CD4-positive, alpha-beta T cell treated with Interferon gamma for 1 hour (primary cell): ENCODE measurements at regions not wholly inside any gene's neighbourhood (a gene's known extent, or its start where the extent isn't known, plus 50 kb on each side); places are given as distances from the start of the nearest gene placed in this dataset.

Experiments
- DNase-seq: peaks from one replicate; pipeline ENCODE4 v3.0.0-alpha.2; 2020

DNA sequence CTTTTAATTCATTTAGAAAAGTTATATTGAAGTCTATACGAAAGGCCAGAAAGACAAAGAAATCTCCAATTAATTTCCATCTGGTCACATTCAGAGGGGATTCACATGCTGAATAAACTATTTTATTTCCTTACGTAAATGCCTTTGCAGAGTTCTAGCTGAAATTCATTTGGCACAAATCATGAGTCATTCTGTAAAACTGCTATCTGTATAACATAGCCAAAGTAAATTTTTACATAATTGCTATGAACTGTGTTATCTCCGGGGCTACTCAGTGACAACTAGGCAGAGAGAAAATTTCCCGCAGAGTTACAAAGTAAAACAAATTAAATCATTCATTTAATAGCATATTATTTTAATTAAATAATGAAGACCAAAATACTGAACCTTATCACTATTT lies 463.2 kb upstream of the ADAMTS16 start:
- DNase-seq = no peak

DNA sequence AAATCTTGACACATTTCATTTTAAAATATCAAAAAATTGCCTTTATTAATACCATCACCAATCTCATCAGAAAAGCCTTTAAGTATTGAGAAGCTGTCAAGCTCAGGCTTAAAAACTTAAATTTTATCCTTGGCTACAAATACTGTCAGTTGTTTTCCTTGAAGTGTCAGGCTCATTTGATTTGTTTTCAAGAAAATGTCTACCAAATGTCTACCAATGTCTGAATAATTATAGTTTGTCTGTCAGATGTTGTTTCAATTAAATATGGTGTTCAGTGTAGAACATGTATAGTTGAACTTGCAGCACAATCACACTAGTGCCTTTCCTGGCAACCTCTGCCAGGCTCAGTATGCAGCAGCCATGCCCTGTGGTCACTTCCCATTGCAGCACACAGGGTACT lies 455.2 kb upstream of the ADAMTS16 start:
- no peak for DNase-seq

DNA sequence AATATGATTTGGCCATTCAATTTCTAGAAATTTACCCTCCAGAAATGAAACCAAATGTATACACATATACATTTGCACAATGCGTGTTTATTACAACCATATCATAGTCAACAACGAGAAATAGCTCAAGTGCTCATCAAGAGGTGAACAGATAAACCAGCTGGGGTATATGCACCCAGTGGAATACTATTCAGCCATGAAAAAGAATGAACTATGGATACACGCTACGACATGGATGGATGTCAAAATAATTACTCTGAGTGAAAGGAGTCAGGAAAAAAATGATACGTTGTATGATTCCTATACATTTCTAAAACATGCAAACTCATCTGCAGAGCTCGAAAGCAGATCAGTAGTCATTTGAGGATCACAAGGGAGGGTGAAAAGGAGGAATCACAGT lies 441.5 kb upstream of the ADAMTS16 start:
- no peak for DNase-seq

DNA sequence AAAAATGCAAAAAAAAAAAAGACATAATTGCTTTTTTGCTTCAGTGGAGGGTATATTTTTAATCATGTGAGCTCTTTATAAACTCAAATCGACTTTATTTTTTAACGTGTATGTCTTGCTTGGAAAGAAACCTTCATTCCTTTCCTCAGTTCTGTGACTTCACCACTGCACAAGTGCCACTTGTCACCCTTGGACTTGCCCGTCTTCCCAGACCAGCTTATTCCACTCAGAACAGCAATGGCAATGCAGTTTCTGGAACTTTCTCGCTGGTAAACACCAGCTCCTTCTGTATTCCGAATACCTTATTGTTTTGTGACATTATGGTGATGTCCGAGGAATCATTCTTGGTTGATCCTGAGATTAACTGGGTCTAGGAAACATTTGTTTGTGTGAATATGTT lies 440.5 kb upstream of the ADAMTS16 start:
- DNase-seq = no peak

DNA sequence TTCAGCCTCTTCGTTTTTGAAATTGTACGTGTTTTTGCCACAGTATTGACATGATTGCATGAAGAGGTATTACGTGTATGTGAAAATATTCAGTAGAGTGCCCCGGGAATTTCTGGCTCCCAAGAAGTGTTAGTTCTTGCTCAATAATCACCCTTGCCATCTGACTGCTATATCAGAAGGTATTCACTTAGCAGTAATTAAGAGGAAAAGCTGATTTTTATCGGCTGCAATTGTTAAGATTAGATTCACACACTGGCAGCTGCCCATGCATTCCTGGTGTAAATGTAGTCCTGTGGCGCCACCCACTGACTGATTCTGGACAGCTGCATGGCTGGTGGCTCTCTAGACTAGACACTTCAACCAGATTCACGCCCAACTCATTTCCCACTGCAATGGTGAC lies 440.1 kb upstream of the ADAMTS16 start:
- no peak for DNase-seq

DNA sequence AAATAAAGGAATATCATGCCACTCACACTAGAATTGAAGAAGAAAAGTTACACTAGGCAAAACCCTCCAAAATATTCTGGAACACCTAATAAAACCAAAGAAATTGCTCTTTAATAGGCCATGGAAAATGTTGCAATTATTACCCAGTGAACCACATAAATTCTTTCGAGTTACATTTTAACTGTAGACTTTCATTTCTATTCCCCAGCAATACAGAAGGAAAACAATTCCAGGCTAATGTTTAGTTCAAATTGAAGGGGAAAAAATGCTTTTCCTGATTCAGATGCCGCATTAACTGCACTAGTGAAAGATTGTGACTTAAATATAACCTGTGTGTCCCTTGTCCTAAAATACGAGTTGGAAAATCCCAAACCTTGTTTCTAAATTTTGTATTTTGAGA lies 439.3 kb upstream of the ADAMTS16 start:
- no peak for DNase-seq

DNA sequence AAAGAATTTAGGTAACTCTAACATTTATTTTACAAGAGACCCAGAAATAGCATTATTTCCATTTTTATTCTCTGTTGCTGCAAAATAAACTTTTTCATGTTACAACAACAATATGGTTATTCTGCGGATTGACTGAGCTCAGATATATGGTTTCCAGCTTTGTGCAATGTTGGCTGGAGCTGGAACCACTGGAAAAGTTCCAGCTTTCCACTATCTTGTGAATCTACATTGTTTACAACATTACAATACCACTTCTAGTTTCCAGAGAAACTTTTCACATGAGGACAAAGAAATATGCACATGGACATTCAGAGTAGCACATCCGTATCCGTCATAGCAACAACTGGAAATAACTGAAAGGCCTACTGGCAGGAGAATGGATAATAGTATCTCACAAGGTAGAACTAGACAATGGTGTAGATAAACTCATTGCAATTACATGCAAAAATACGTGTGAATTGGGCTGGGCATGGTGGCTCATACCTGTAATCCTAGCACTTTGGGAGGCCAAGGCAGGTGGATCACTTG lies 436.1 kb upstream of the ADAMTS16 start:
- no peak for DNase-seq

DNA sequence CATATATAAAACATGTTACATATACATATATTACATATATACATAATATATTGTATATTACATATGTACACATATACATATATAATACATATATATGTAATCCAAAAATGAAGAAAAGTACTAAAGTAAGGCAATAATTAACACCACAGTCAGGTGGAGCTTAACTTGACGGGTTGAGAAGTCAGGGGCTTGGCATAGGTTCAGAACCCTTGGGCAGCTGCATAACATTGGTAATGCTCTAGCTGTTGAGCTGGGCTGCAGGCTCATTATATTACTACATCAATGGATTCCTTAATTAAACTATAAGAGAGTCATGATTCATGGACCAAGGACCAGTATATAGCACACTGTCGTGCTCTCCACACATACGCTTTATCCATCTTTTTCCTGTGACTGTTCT lies 435.2 kb upstream of the ADAMTS16 start:
- no peak for DNase-seq

DNA sequence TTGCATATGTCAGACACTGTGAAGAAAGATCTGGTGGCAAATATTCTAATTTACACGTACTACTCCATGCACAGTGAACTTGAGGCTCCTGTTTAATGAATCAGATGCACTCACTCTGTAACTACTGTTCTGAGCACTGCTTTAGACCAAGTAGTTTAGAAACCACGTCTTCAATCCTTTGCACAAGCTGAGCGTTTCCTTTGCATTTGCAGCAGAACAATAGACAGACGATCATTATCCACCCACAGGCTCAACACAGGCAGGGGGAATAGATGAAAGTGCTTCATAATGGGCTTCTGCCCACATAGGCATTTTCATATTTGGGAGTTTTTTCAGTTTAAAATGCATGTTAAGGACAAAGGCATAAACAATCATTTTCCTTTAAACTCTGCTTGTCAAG lies 423.3 kb upstream of the ADAMTS16 start:
- DNase-seq = no peak

DNA sequence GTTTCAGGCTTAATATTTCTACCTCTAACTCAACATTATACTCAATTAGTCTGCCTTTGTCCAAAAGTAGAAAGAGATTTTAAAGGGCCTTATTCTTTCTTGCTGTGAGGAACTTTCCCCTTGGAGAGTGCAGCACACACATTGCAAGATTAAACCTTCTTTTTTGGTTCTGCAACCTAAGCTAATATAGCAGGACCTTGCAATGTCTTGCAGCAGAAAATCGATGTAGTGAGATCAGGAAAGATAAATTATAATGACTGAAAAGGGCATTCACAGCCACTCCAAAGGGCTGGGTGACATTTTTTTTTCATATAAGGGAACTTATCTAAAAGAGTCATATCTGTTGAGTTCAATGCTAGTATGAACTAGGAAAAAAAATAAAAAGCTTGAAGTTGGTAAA lies 422.7 kb upstream of the ADAMTS16 start:
- DNase-seq = no peak

DNA sequence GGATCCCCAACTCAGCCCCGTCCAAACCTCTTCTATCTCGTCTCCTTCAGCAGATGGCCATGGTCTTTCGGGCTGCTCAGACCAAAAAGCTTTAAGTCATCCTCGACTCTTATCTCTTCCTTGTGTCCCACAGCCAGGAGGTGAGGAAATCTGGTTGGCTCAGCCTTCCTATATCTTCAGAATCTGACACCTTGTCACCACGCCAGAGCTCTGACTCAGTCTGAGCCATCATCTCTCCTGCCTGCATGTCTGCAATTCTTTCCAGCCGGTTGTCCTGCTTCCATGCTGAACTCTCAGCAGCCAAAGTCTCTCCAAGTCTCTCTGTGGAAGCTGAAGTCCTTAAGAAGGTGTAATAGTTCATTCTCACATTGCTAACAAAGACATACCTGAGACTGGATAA lies 419.3 kb upstream of the ADAMTS16 start:
- no peak for DNase-seq

DNA sequence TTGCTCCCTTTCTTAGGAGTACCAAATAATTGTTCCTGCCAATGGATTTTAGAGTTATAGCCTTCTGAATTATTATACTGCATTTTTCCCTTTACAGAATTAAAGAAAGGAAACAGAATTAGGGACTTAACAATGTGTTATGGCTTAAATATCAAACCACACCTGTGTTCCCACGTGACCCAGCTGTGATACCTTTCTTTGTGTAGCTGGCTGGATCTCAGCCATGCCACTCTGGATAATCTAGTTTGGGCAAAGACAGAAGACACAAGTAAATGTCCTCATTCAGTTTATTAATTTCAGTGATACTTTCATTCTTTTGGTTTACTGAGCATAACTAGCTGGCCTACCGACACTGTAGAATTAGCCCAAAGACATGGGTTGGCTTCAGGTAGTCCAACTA lies 417.2 kb upstream of the ADAMTS16 start:
- no peak for DNase-seq

DNA sequence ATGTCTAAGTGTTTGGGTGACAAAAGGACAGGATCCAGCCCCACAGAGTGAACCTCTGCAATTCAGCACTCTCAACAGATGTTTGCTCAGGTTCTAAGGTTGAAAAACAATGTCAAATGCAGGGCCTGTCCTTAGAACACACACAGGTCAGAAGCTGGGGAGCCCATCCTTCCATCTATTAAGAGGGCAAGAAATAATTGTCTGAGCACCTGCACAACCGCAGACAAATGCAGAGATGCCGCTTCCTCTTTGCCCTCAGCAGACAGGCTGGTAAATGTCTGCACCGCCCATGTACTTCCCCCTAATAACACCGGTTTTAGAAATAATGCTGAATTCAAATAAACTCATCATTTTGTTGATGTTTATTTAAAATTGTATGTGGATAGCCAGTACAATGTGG lies 414.5 kb upstream of the ADAMTS16 start:
- no peak for DNase-seq

DNA sequence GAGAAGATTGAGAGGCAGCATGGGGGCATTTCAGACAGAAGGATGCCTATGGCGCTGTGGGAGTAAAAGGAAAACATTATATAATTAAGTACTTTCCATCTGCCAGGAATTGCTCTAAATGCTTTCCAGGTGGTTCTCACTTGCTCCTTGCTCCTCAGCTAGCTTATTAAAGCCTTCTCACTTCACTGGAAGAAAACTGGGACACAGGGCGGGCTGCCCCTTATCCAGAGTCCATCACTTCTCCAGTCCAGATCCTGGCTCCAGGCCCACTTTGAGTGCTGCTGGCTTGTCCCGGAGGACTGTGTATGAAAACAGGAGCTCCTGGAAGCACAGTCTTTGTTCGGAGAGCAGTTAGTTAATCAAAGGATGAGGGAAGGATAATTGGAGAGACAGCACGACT lies 409.9 kb upstream of the ADAMTS16 start:
- DNase-seq = no peak

DNA sequence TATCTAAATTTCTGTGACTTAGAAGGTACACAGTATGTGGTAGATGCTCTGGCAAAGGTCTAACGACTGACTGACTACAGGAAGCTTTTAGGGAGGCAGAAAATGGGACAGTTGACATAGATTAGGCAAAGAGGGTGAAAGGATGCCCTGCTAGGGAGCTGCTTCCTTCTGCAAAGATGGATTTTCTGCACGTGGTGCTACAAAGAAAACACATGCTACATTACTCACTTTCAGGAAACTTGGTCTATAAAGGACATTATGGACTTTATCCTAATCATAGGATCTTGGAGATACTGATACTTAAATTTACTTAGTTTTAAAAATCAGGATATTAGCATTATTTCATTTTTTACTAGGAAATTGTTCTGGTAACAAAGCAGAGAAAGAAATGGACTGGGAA lies 405.8 kb upstream of the ADAMTS16 start:
- DNase-seq = no peak

DNA sequence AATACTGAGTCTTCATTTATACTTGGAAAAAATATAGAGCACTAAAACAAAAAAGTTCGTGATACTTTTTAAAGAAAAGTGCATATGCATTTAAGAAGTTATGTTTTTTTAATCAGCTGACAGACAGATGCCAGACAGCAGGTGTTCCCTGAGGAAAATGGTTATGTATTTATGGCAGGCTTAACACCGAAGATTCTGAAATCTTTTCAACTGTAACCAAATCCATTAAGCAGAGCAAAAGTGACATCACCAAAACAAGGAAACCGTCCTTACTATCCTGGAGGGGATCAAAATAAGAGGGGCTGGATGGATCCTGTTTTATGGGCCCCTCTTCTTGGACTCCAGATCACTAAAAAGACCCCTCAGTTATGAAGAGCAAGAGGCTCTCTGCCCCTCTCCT lies 404.9 kb upstream of the ADAMTS16 start:
- no peak for DNase-seq

DNA sequence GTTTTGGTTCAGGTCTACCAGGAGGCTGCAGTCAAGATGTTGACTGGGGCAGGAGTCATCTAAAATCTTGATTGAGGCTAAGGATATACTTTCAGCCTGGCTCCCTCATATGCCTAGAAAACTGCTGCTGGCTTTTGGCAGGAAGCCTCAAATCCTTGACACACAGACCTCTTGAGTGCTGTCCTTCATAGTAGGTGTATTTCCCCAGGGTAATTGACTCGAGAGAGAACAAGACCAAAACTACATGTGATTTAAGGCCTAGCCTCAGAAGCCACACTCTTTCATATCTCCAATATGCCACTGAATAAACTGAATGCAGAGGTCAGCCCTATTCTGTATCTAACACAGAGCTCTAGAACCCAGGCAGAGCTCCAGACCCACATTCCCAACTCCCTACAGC lies 402.3 kb upstream of the ADAMTS16 start:
- DNase-seq = no peak

DNA sequence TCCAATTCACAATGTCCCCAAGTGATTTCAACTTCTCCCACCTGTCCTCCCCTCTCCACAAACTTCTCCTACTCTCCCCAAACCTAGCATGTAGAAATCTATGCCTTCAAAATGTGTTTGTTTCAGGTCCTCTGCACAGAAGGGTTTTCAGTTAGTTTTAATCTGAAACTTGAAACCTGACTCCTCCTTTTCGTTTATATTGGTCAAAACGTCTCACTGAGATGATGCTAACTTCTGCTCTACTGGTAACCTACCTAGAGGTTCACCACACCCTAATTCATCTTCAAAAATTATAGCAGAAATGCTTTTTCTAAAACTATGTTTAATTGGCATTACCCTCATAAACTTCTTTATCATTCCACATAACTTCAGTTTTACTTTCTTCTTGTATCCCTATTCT lies 401.8 kb upstream of the ADAMTS16 start:
- no peak for DNase-seq

DNA sequence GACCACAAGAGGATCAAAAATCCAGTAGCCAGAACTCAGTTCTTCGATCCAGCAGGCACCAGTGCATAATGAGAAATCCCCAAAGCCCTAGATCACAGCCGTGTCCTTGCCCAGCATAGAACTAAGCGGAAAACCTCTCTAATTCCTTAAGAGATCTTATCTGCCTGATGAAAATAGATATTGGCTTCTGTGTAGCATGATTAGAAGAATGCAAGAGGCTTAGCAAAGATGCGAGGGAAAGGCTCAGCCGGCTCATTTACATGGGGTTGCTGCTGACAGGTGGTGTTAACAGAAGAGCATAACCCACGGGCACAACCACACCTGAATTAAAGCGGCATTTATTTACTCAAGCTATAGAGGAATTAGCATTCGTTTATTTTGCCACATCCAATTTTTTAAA lies 400.0 kb upstream of the ADAMTS16 start:
- no peak for DNase-seq

DNA sequence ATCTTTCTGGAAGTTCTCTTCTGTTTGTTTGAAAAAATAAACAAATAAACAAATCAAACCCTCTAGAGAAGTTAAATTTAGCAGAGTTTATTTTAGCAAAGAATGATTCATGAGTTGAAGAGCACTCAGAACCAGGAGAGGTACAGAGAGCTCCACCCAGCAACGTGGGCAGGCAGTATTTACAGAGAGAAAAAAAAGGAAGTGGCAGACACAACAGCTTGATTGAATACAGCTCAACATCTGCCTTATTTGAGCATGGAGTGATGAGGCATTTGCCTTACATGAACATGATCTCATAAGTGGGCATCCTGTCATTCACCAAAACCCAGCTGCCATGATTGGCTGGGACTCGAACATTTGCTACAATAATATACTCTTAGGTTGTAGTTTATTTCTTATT lies 381.6 kb upstream of the ADAMTS16 start:
- no peak for DNase-seq

DNA sequence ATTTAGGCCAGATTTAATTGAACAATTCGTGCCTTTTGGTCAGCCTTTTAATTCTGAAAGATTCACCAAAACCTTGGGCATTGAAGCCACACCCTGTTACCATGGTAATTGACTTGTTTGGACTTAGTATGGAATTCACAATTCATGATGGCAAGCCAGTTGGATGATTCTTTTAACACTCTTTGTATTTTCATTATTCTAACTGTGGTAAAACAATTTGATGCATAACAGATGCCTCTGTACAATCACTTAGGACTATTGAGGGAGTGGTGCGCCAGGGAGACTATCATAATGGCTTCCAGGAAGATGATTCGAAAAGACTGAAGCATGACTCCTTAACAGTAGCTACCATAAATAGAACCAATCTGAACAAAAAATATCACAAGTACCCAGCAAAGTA lies 381.1 kb upstream of the ADAMTS16 start:
- no peak for DNase-seq

DNA sequence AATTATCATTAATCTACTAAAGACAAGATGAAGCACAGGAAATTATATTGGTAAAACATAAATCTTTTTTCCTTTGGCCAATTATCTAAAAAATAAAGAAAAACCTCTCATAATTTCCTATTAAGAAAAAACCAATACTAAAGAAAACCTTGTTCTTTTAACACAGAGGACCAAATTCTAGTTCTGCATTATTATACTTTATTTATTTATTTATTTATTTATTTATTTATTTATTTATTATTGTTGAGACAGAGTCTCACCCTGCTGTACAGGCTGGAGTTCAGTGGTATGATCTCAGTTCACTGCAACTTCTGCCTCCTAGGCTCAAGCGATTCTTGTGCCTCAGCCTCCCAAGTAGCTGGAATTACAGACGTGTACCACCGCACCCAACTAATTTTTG lies 377.8 kb upstream of the ADAMTS16 start:
- DNase-seq = no peak

DNA sequence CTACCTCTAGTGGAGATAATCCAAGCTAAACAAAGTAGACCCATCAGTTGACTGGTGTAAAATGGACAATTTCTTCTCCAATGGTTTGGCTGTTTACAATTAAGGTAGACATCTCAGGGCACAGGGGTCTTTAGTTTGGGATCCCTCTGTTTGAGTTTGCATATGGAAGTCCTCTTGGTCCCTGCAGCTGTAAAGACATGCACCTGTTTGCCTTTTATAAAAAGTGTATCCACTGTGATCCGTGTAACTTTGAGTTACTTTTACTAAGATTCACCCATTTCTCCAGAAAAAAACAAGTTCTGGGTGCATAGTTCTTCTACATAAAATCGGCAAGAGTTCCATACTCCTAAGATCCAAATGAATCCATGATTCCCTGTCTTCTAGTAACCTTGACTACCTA lies 374.7 kb upstream of the ADAMTS16 start:
- no peak for DNase-seq

DNA sequence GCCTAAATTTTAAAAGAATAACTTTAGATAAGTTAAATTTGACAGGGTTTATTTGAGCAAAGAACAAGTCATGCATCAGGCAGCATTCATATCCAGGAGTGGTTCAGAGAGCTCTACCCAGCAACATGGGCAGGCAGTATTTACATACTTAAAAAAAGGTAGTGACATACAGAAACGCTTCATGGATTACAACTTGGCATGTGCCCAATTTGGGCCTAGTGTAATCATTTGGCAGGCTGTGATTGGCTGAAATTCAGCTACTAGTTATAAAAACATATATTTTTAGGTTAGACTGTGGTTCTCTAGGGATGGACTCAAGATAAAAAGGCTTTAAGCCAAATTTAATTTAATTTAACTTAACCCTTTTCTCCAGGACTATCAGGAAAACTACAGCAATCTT lies 374.0 kb upstream of the ADAMTS16 start:
- DNase-seq = no peak

DNA sequence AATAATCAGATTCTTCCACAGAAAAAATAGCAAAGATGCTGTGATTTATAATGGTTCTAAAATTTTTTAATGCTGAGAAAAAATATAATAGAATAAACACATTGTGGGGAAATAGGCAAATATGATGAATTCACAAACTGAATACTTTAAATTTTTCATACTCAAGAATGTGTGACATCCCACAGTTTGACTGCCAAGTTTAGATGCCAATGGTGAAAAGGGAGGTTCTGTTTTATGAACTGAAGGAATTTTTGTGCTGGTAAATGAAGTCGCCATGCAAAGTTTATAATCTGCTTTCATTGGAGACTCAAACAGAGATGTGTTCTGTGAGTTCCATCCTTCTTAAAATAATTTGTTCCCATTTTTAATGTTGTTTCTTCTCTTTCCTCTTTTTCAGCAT lies 367.5 kb upstream of the ADAMTS16 start:
- no peak for DNase-seq

DNA sequence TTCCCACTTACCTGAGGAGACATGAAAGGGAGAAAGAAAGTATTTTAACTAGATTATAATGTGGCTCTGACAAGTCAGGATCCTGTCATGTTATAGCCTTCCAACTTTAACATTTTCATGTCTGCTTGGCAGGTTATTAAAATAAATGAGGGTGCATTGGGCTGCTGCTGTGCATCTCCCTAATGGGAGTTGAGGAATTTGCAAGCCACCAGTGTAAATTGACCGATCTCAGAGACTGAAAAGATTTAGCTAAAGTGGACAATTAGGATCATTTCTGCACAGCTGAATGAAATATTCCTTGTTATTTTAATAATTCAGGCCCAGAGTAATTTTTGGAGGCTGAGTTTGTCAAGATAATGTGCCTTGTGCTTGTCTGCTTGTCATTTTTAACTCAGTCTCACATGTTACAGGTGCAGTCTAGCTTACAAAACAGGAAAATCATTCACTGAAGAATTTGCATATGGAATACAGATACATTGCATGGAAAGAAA lies 366.3 kb upstream of the ADAMTS16 start:
- no peak for DNase-seq
